GM12878 (cell line): ENCODE measurements at regions not wholly inside any gene's neighbourhood (a gene's known extent, or its start where the extent isn't known, plus 50 kb on each side); places are given as distances from the start of the nearest gene placed in this dataset.

Experiments
- ATAC-seq: fragments of 200-7000 bp; cut with Tn5 transposase; 3 replicates; pipeline ENCODE4 v1.9.1; 2020; ENCODE audit warnings: mild to moderate bottlenecking, moderate library complexity
- BruUV-seq: library from RNA; stranded (reverse); fragments of 400-500 nt; replicated peaks from 2 replicates; lab custom pipeline; 2021; lab: Mats Ljungman, UMichigan
- CTCF ChIA-PET: fragments of 300-600 bp; sonication (Branson Sonifier 250); formaldehyde crosslinking; extraction: SDS; loops from one replicate; lab custom pipeline; 2021; ENCODE audit warnings: inconsistent platforms; lab: Yijun Ruan, JAX
- POLR2A ChIA-PET: fragments of 350-600 bp; formaldehyde crosslinking; extraction: SDS; loops from one replicate; lab custom pipeline; 2021; ENCODE audit warnings: inconsistent platforms; lab: Charles Lee
- RAD21 ChIA-PET: fragments of 300-600 bp; sonication (Branson Sonifier 250); formaldehyde crosslinking; loops from one replicate; lab custom pipeline; 2023; ENCODE audit warnings: antibody characterized with exemption; ENCODE audit not compliant: unreplicated experiment; lab: Charles Lee
- SMC1A ChIA-PET: fragments of 300-600 bp; sonication (Branson Sonifier 250); formaldehyde crosslinking; loops from one replicate; lab custom pipeline; 2023; ENCODE audit not compliant: unreplicated experiment, uncharacterized antibody; lab: Charles Lee
- DNase-seq: peaks from one replicate; pipeline ENCODE4 v3.0.0-alpha.2; 2011; ENCODE audit warnings: low read depth, low spot score
- FAIRE-seq: peaks from 3 replicates; lab custom pipeline; 2011; peaks lifted over from hg19 to GRCh38; lab: Jason Lieb, UNC
- H2AFZ ChIP-seq: 2 replicates; pipeline ENCODE4 v1.6.0; 2011; ENCODE audit warnings: low read depth, low read length, control low read depth; ENCODE audit not compliant: control insufficient read depth
- H3K27ac ChIP-seq: 2 replicates; pipeline ENCODE4 v1.5.1; 2011; ENCODE audit warnings: control low read depth; ENCODE audit not compliant: control insufficient read depth, insufficient read depth
- H3K27me3 ChIP-seq, 2 experiments: replicated peaks in 1 of 2; 2 replicates each; pipeline versions ENCODE4 v1.6.0 to v1.6.1; 2011; ENCODE audit warnings: low read length in 1 of 2; ENCODE audit not compliant: control insufficient read depth in 2 of 2, insufficient read depth in 2 of 2
- H3K36me3 ChIP-seq, 2 experiments: 2 replicates each; pipeline ENCODE4 v1.5.1; 2011; ENCODE audit warnings: low read length in 1 of 2; ENCODE audit not compliant: control insufficient read depth in 2 of 2, insufficient read depth in 2 of 2
- H3K4me1 ChIP-seq: 2 replicates; pipeline ENCODE4 v1.6.1; 2011; ENCODE audit warnings: mild to moderate bottlenecking, low read length, moderate library complexity, mixed read lengths; ENCODE audit not compliant: control insufficient read depth, insufficient read depth
- H3K4me2 ChIP-seq: 2 replicates; pipeline ENCODE4 v1.6.0; 2011; ENCODE audit warnings: control low read depth; ENCODE audit not compliant: control insufficient read depth, insufficient read depth
- H3K4me3 ChIP-seq: fragments of 200-600 bp; sonication (generic); 2 replicates; pipeline ENCODE4 v1.5.1; 2016
- H3K79me2 ChIP-seq: 2 replicates; pipeline ENCODE4 v1.6.0; 2011; ENCODE audit warnings: low read length; ENCODE audit not compliant: control insufficient read depth, insufficient read depth
- H3K9ac ChIP-seq: 2 replicates; pipeline ENCODE4 v1.8.0; 2011; ENCODE audit warnings: low read length, control low read depth, mixed read lengths; ENCODE audit not compliant: control insufficient read depth, insufficient read depth
- H3K9me3 ChIP-seq: replicated peaks from 3 replicates; pipeline ENCODE4 v1.5.1; 2011; ENCODE audit warnings: mild to moderate bottlenecking, low read length; ENCODE audit not compliant: control insufficient read depth, insufficient read depth
- H4K20me1 ChIP-seq: 2 replicates; pipeline ENCODE4 v1.6.0; 2011; ENCODE audit not compliant: control insufficient read depth, insufficient read depth
- CHD2 ChIP-seq: IDR thresholded peaks from 2 replicates; pipeline ENCODE4 v1.6.1; 2011; ENCODE audit warnings: low read depth, low read length, improper control_type of control experiment, borderline replicate concordance
- E2F8 ChIP-seq: fragments of 450-650 bp; IDR thresholded peaks from 2 replicates; pipeline ENCODE4 v1.6.1; 2018; ENCODE audit warnings: mild to moderate bottlenecking, low read depth, moderate library complexity; ENCODE audit not compliant: partially characterized antibody
- KLF5 ChIP-seq: fragments of 450-650 bp; IDR thresholded peaks from 2 replicates; pipeline ENCODE4 v1.6.1; 2014; ENCODE audit warnings: mild to moderate bottlenecking; ENCODE audit not compliant: partially characterized antibody
- LARP7 ChIP-seq: fragments of 450-650 bp; IDR thresholded peaks from 2 replicates; pipeline ENCODE4 v1.6.1; 2017; ENCODE audit warnings: mild to moderate bottlenecking
- NBN ChIP-seq: fragments of 450-650 bp; IDR thresholded peaks from 2 replicates; pipeline ENCODE4 v1.6.1; 2016
- NFIC ChIP-seq: IDR thresholded peaks from 2 replicates; pipeline ENCODE4 v1.6.1; 2012; ENCODE audit warnings: low read depth, mild to moderate bottlenecking, inconsistent platforms, low read length, moderate library complexity
- NFYB ChIP-seq: IDR thresholded peaks from 2 replicates; pipeline ENCODE4 v1.6.1; 2011; ENCODE audit warnings: low read depth, mild to moderate bottlenecking, low read length, improper control_type of control experiment, moderate library complexity; ENCODE audit not compliant: insufficient read depth
- PML ChIP-seq: IDR thresholded peaks from 2 replicates; pipeline ENCODE4 v1.6.1; 2012; ENCODE audit warnings: low read length, inconsistent platforms
- RAD21 ChIP-seq: IDR thresholded peaks from 2 replicates; pipeline ENCODE4 v1.6.1; 2011; ENCODE audit warnings: mild to moderate bottlenecking, low read depth, low read length, moderate library complexity; ENCODE audit not compliant: insufficient read depth
- SIX5 ChIP-seq: IDR thresholded peaks from 2 replicates; pipeline ENCODE4 v1.6.1; 2011; ENCODE audit warnings: mild to moderate bottlenecking, low read depth, low read length, moderate library complexity; ENCODE audit not compliant: severe bottlenecking
- SKIL ChIP-seq: fragments of 450-650 bp; IDR thresholded peaks from 2 replicates; pipeline ENCODE4 v1.6.1; 2017; ENCODE audit warnings: mild to moderate bottlenecking, low read depth, inconsistent platforms; ENCODE audit not compliant: poor library complexity, severe bottlenecking
- SMAD5 ChIP-seq: IDR thresholded peaks from 2 replicates; pipeline ENCODE4 v1.6.1; 2016; ENCODE audit warnings: antibody characterized with exemption, low read depth
- SUPT20H ChIP-seq: IDR thresholded peaks from 2 replicates; pipeline ENCODE4 v1.6.1; 2011; ENCODE audit warnings: low read depth, mild to moderate bottlenecking, low read length, moderate library complexity, borderline replicate concordance; ENCODE audit not compliant: control insufficient read depth
- TCF12 ChIP-seq: IDR thresholded peaks from 2 replicates; pipeline ENCODE4 v1.6.1; 2011; ENCODE audit warnings: low read depth, mild to moderate bottlenecking, low read length
- ZNF384 ChIP-seq: IDR thresholded peaks from 2 replicates; pipeline ENCODE4 v1.6.1; 2012; ENCODE audit warnings: low read depth, mild to moderate bottlenecking, low read length, improper control_type of control experiment, borderline replicate concordance
- WGBS: methylation state at CpG from one replicate; pipeline ENCODE4 v1.1.6; 2016; ENCODE audit warnings: low lambda C conversion rate; ENCODE audit not compliant: insufficient replicate concordance, insufficient coverage; ENCODE audit errors: missing lambda C conversion rate; 5-methylcytosine and 5-hydroxymethylcytosine counted together
- in situ Hi-C: fragments of 300-500 bp; cut with MboI; formaldehyde crosslinking; loops from 9 replicates; pipeline ENCODE4 v1.14.3; 2018; ENCODE audit warnings: mixed read lengths
- intact Hi-C: fragments of 100-400 bp; cut with micrococcal nuclease; formaldehyde crosslinking; loops from one replicate; pipeline ENCODE4 v1.14.2; 2022; ENCODE audit not compliant: unreplicated experiment

- no peak for TF ChIP-seq SMAD5
Measured at GRCh38 chr2:8480915-8481314, 200.9 kb upstream of the ID2 start (continued).

GRCh38 chr2:8481463-8482009 lies 200.3 kb upstream of the ID2 start:
- SMC1A ChIA-PET: interaction anchor here (0.7 to 5.8 kb wide), 29 partner anchors 8 to 1054 kb away, joined by 3 to 121 read pairs (median 5); partner anchors contain the start of gene ID2
- H3K36me3 ChIP-seq: no peaks in the 10 kb centered on the region; a peak in 2 of 4 replicates
- WGBS: 0% methylated on average over 6 of the region's 6 CpGs
- CTCF ChIA-PET: interaction anchor here (0.9 to 4.0 kb wide), 14 partner anchors 9 to 1384 kb away, joined by 3 to 17 read pairs (median 4); partner anchors contain the start of gene ID2
- H3K4me2 ChIP-seq: peak overlapping the region; percentile 80
- no peak overlapping the region for H2AFZ ChIP-seq
- peak overlapping the region; percentile 35 for H3K27ac ChIP-seq
- no peak overlapping the region for H3K4me3 ChIP-seq
- no peak overlapping the region; the same call in 1 of the 2 replicates for H3K9ac ChIP-seq
- POLR2A ChIA-PET: interaction anchor here (0.6 to 6.6 kb wide), 10 partner anchors 10 to 200 kb away, joined by 3 to 73 read pairs (median 3); partner anchors contain the start of gene ID2
- DNase-seq (peak; percentile 85), ATAC-seq (peak; percentile 49), FAIRE-seq (peak; percentile 72)
- H3K79me2 ChIP-seq: peaks cover 21% of the 10 kb centered on the region
- H3K4me1 ChIP-seq: peaks cover 45% of the 10 kb centered on the region
- RAD21 ChIA-PET: interaction anchor here (0.6 to 5.7 kb wide), 24 partner anchors 9 to 1054 kb away, joined by 3 to 155 read pairs (median 5); partner anchors contain the start of gene ID2
- no peaks in the 10 kb centered on the region for H4K20me1 ChIP-seq
- intact Hi-C loops: loop anchor here (2.0 to 10.0 kb wide), 4 partner anchors 101 to 757 kb away; no protein-coding TSS in a partner anchor
- no TSS peak for BruUV-seq
- H3K27me3 ChIP-seq: no peaks in the 10 kb centered on the region
- no peaks in the 10 kb centered on the region for H3K9me3 ChIP-seq
- in situ Hi-C loops: no loop called here
- no peak; the same call in 1 of the 2 replicates for TF ChIP-seq TCF12
- TF ChIP-seq KLF5: peak; percentile 39
- no peak for TF ChIP-seq PML
- TF ChIP-seq SKIL: no peak
- TF ChIP-seq CHD2: 0 out of 2 replicates have a peak, but pooled peaks have one; percentile 40
- TF ChIP-seq ZNF384: no peak
- TF ChIP-seq RAD21: no peak
- peak; percentile 86 for TF ChIP-seq NBN
- no peak for TF ChIP-seq E2F8
- no peak for TF ChIP-seq NFYB
- TF ChIP-seq SUPT20H: no peak
- no peak for TF ChIP-seq SIX5
- TF ChIP-seq NFIC: peak; percentile 83; the same call in 1 of the 2 replicates
- TF ChIP-seq LARP7: no peak
